Rectal smooth muscle tissue (tissue), 1 donor: ENCODE measurements at regions not wholly inside any gene's neighbourhood (a gene's known extent, or its start where the extent isn't known, plus 50 kb on each side); places are given as distances from the start of the nearest gene placed in this dataset.

ENCODE experiments used
- H3K27ac ChIP-seq: one replicate; pipeline ENCODE4 v1.7.0; 2013; ENCODE audit warnings: low read depth, low read length, inconsistent platforms
- H3K27me3 ChIP-seq: one replicate; pipeline ENCODE4 v1.7.0; 2013; ENCODE audit warnings: low read length; ENCODE audit not compliant: control insufficient read depth, insufficient read depth
- H3K36me3 ChIP-seq: one replicate; pipeline ENCODE4 v1.7.0; 2013; ENCODE audit warnings: low read length; ENCODE audit not compliant: control insufficient read depth, insufficient read depth
- H3K4me1 ChIP-seq: one replicate; pipeline ENCODE4 v1.7.0; 2013; ENCODE audit warnings: low read length; ENCODE audit not compliant: control insufficient read depth, insufficient read depth
- H3K4me3 ChIP-seq: one replicate; pipeline ENCODE4 v1.7.0; 2013; ENCODE audit warnings: low read length
- H3K9ac ChIP-seq: one replicate; pipeline ENCODE4 v1.7.0; 2013; ENCODE audit warnings: low read length

DNA sequence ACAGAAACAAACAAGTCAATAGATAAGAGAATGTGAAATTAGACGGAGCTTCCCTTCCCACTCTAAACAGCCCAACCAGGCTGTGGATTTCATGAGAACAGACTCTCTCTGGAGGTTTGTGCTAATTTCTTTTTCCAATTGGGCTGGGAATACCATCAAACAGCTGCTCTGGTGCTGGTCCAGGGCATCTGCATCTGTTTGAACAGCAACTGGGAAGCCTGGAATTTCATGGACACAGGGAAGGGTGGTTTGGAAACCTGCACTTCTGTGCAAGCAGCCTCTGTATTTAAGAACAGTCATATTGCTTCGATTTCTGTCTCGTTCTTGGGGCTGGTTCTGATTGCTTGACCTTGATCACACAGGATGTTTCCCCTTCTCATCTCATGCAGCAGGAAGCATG, 88.7 kb downstream of the FOXL1 start:
- no peaks in the 10 kb centered on the region for H3K4me1 ChIP-seq
- no peak overlapping the region for H3K9ac ChIP-seq
- H3K36me3 ChIP-seq: no peaks in the 10 kb centered on the region
- H3K4me3 ChIP-seq: no peak overlapping the region
- peaks cover 2% of the 10 kb centered on the region for H3K27me3 ChIP-seq
- no peak overlapping the region for H3K27ac ChIP-seq

GRCh38 chr16:86668136-86668910, 90.0 kb downstream of the FOXL1 start:
- H3K27me3 ChIP-seq: peaks cover 4% of the 10 kb centered on the region
- no peaks in the 10 kb centered on the region for H3K4me1 ChIP-seq
- no peak overlapping the region for H3K9ac ChIP-seq
- H3K36me3 ChIP-seq: no peaks in the 10 kb centered on the region
- H3K4me3 ChIP-seq: no peak overlapping the region
- no peak overlapping the region for H3K27ac ChIP-seq

- H3K27me3 ChIP-seq: peaks cover 4% of the 10 kb centered on the region
- no peak overlapping the region for H3K27ac ChIP-seq
- H3K4me3 ChIP-seq: no peak overlapping the region
- no peaks in the 10 kb centered on the region for H3K36me3 ChIP-seq
- no peaks in the 10 kb centered on the region for H3K4me1 ChIP-seq
- no peak overlapping the region for H3K9ac ChIP-seq
These were observed 91.0 kb downstream of the FOXL1 start for GRCh38 chr16:86669285-86669805.

DNA sequence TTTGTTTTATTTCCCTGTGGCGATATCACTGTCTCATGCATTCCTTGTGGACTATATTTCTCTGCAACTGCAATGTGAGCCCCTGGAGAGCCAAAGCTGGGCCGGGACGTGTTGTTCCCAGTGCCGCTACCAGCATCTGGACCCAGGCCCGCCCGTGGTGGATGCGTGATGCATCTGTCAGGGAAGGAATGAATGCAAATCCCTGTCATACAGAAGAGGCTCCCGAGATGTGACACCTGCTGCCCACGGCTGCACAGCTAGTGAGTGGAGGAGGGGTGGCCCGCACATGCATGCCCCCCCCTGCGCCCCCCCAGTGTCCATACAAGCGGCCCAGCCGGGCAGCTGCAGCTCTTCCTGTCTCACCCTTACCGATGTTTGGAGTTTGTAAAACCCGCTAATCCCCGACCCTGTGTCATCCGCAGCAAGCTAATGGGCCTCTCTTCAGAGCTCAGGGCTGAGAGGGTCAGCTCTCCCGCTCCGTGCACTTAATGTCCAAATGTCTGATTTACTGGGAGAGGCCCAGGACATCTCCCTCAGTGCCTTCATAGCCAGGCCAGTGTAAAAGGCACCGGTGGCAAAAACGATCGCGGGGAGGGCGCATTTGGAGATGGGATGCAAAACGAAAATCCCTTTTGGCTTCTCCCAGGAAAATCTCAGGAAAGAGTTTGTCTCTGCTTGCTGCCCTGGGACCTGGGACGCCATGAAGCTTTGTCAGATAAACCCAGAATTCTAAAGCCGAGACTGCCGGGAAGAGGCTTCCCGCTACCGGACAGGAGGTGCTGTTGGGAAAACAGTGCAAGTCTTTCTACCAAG, 91.8 kb downstream of the FOXL1 start:
- Histone ChIP-seq H3K27ac (no peak overlapping the region), H3K27me3 (peaks cover 4% of the 10 kb centered on the region), H3K4me3 (no peak overlapping the region)

DNA sequence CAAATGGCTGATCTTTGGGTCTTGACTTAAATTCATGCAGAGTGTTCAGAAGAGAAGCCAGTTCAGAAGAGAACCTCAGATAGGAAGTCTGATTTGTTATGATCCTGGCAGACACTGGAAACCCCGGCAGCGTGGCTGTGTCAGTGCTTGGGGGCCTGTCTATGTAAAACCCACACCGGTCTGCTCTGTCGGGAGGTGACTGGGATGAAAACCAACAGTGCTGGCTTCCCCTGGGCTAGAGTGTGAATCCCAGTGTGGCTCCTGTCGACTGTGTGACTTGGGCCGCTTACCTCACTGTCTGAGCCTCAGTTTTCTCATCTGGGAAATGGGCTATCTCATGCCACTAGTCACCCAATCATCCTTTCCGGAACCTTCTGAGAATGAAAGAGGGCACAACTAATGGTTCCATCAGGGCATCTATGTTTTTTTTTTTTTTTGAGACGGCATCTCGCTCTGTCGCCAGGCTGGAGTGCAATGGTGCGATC, 92.4 kb downstream of the FOXL1 start:
- no peak overlapping the region for H3K4me3 ChIP-seq
- H3K27me3 ChIP-seq: peaks cover 4% of the 10 kb centered on the region
- no peak overlapping the region for H3K27ac ChIP-seq
- no peaks in the 10 kb centered on the region for H3K36me3 ChIP-seq
- no peak overlapping the region for H3K9ac ChIP-seq
- H3K4me1 ChIP-seq: no peaks in the 10 kb centered on the region

More for the DNA sequence above, 91.8 kb downstream of the FOXL1 start:
- H3K9ac ChIP-seq: no peak overlapping the region
- H3K36me3 ChIP-seq: no peaks in the 10 kb centered on the region
- no peaks in the 10 kb centered on the region for H3K4me1 ChIP-seq

DNA sequence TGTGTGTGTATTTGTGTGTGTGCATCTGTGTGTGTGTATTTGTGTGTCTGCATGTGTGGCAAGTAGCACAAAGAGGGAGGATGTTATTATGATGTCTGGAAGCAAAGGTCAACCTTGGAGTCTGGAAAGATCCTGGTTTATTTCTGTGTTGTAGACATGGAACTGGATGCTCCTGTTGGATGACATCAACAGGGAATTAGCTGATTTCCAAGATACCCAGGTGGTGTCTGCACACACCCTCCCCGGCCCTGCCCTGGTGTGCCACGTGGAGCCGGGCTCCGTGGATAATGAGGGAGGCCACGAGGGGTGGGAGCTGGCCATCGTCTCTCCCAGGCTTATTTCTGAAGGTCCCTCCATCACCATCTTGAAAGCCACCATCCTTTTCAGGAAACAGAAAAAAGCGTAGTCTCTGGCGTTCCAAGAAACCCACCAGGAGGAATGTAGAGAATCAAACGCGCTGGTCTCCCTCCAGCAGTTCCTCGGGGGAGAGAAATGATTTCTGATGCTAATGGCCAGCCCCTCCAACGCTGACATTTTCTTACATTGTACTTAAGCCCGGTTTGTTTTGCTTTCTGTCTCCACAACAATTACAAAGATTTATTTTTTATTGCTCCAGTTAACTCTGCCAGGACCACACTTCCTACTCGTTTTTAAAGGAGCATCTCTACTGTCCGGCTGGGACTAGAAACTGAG, 93.3 kb downstream of the FOXL1 start:
- H3K4me1 ChIP-seq: no peaks in the 10 kb centered on the region
- peaks cover 4% of the 10 kb centered on the region for H3K27me3 ChIP-seq
- H3K9ac ChIP-seq: no peak overlapping the region
- H3K4me3 ChIP-seq: no peak overlapping the region
- no peaks in the 10 kb centered on the region for H3K36me3 ChIP-seq
- H3K27ac ChIP-seq: no peak overlapping the region

DNA sequence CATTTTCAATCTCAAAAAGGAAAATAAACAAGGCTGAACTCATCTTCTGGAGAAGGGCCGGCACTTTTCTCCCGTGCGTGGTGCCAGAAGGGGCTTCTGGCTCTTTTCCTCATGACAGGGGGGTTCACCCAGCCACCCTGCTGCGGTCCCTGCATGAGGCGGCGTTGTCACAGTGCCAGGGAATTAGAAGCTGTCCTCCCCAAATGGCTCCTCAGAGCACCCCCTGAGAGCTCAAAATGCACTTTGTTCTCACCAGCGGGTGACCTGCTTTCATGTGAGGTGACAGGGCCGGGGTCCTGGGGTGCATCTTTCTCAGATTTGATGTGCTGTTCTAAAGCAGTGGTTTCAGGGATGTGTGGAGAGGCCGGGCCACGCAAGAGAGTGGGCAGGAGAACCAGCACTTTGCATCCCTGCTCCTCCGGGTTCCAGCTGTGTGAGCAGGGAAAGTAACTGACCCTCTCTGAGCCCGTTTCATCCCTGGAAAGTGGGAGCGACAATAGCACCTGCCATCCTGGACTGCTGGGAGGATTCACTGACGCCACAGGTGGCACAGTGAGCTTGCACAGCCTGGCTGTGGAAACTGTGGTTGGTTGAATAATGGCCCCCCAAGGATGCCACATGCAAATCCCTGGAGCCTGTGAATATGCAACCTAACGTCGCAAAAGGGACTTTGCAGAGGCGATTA, 94.0 kb downstream of the FOXL1 start:
- H3K9ac ChIP-seq: no peak overlapping the region
- peaks cover 2% of the 10 kb centered on the region for H3K27me3 ChIP-seq
- H3K36me3 ChIP-seq: no peaks in the 10 kb centered on the region
- H3K27ac ChIP-seq: no peak overlapping the region
- H3K4me3 ChIP-seq: no peak overlapping the region
- H3K4me1 ChIP-seq: no peaks in the 10 kb centered on the region

GRCh38 chr16:86673090-86673955, 95.0 kb downstream of the FOXL1 start:
- H3K36me3 ChIP-seq: no peaks in the 10 kb centered on the region
- H3K4me1 ChIP-seq: no peaks in the 10 kb centered on the region
- H3K9ac ChIP-seq: no peak overlapping the region
- peaks cover 2% of the 10 kb centered on the region for H3K27me3 ChIP-seq
- no peak overlapping the region for H3K4me3 ChIP-seq
- H3K27ac ChIP-seq: no peak overlapping the region

DNA sequence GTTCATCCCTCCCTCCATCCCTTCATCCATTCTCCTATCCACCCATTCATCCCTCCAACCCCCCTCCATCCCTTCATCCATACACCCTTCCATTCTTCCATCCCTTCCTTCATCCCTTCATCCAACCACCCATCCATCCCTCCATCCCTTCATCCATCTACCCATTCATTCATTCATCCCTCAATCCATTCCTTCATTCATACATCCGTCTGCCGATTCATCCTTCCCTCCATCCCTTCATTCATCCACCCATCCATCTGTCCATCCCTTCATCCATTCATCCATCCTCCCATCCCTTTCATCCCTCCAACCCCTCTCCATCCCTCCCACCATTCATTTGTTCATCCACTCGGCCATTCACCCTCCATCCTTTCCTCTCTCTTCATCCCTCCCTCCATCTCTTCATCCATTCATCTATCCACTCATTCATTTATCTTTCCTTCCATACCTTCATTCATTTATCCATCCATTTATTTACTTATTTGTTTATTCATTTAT, 95.7 kb downstream of the FOXL1 start:
- Histone ChIP-seq H3K36me3 (no peaks in the 10 kb centered on the region), H3K27ac (no peak overlapping the region), H3K9ac (no peak overlapping the region), H3K4me3 (no peak overlapping the region), H3K27me3 (peaks cover 2% of the 10 kb centered on the region), H3K4me1 (no peaks in the 10 kb centered on the region)

DNA sequence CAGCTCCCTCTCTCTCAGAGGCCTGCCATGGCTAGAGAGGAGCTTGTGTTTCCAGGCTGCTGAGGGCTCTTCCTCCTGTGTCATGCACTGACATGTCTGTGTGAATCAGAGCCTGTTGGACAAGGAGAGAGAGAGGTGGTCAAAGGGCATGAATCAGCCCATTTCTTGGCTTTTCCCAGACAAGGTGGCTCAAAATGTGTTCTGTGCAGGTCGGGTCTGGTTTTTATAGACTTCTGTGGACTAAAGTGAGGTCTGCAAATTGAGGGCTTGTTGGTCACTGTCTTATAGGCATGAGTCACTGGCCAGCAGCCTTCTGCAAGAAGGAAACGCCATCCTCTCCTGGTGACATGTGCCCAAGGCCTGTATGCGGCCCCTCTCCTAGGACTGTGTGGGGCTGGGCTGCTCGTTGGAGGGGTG, 97.9 kb downstream of the FOXL1 start:
- Histone ChIP-seq H3K36me3 (no peaks in the 10 kb centered on the region), H3K9ac (no peak overlapping the region), H3K27me3 (peaks cover 2% of the 10 kb centered on the region), H3K27ac (no peak overlapping the region), H3K4me3 (no peak overlapping the region), H3K4me1 (no peaks in the 10 kb centered on the region)

GRCh38 chr16:86679490-86679889, 101.1 kb downstream of the FOXL1 start:
- Histone ChIP-seq H3K27me3 (no peaks in the 10 kb centered on the region), H3K4me3 (no peak overlapping the region), H3K27ac (no peak overlapping the region), H3K4me1 (no peaks in the 10 kb centered on the region), H3K36me3 (no peaks in the 10 kb centered on the region), H3K9ac (no peak overlapping the region)
